Left lung (tissue), 4 donors: ENCODE measurements at regions not wholly inside any gene's neighbourhood (a gene's known extent, or its start where the extent isn't known, plus 50 kb on each side); places are given as distances from the start of the nearest gene placed in this dataset.

Experiments used
- ATAC-seq: fragments of 200-7000 bp; cut with Tn5 transposase; one replicate; pipeline ENCODE4 v1.9.1; 2020; ENCODE audit warnings: moderate library complexity
- DNase-seq, 4 donors: peaks; one replicate each; pipeline ENCODE4 v3.0.0-alpha.2; 2013 to 2020
- H3K27ac ChIP-seq, 2 donors: fragments of 200-600 bp; sonication (generic) in 1 of 2; one replicate each; pipeline versions ENCODE4 v1.5.0 to v1.8.0; 2020 to 2021
- H3K27me3 ChIP-seq, 2 donors: fragments of 200-600 bp; sonication (generic) in 1 of 2; one replicate each; pipeline versions ENCODE4 v1.5.0 to v1.8.0; 2020 to 2021
- H3K36me3 ChIP-seq, 2 donors: fragments of 200-600 bp; sonication (generic) in 1 of 2; one replicate each; pipeline versions ENCODE4 v1.5.0 to v1.8.0; 2020 to 2021
- H3K4me1 ChIP-seq, 2 donors: fragments of 200-600 bp; one replicate each; pipeline ENCODE4 v1.8.0; 2021
- H3K4me3 ChIP-seq, 2 donors: fragments of 200-600 bp; sonication (generic) in 1 of 2; one replicate each; pipeline versions ENCODE4 v1.5.0 to v1.8.0; 2020 to 2021; ENCODE audit warnings: mild to moderate bottlenecking in 1 of 2
- H3K9me3 ChIP-seq, 2 donors: fragments of 200-600 bp; sonication (generic) in 1 of 2; one replicate each; pipeline versions ENCODE4 v1.5.0 to v1.8.0; 2020 to 2021
- intact Hi-C, 2 donors: fragments of 100-400 bp; cut with DNase I; formaldehyde crosslinking; loops; one replicate each; pipeline versions ENCODE4 v1.11.2 to v1.14.2; 2022
- TF ChIP-seq, protein P1 (sequence below), 2 donors: fragments of 200-600 bp; sonication (generic) in 1 of 2; IDR thresholded peaks; one replicate each; pipeline versions ENCODE4 v1.5.0 to v1.8.0; 2021; ENCODE audit warnings: antibody characterized with exemption in 2 of 2
- donor health status: DM: no; HTN: yes; CAD: no.
- donor health status: DM: no; HTN: no; CAD: no.

DNA sequence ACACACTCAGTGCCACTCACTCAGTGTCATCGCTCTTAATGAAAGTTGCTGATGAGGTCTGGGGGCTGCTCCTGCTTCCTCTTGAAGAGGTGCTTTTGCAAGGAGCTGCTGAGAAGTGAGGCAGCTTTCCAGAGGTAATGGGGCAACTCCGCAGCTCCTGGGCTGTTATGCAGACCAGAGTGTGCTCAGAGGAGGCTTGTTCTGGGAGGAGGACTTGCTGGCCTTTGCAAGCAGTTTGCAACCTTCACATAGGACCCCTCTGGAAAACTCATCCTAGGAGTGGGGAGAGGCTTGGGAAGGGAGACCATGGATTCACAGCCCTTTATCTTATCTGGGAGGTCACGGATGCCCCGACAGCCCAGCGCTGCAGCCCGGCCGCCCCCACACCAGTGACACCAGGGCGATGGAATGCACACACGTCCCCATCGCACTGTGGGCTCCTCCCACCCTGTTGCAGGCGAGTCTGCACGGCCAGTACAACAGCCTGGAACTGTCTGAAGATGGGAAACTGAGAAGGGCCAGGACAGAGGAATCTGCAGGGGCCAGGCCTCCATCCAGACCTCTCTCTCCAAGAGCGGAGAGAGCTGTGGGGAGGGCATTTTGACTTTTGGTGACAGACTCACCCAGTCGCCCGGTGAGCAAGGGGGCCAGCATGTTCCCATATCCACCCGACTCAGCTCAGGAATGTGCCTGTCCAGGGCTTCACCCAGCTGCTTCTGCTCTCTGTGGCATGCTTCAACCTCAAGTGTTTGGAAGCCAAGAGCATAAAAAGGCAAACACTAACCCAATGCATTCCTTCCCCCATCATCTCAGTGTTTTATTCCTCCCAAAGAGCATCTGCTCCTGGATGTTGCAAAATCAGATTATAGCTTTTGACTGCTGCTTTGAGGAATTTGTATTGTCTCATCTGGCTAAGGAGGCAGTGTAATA is 78.6 kb upstream of the ZNF469 start:
- peaks cover 0 to 17% of the 10 kb centered on the region in 2 donors for H3K27me3 ChIP-seq
- TF ChIP-seq, protein P1, sequence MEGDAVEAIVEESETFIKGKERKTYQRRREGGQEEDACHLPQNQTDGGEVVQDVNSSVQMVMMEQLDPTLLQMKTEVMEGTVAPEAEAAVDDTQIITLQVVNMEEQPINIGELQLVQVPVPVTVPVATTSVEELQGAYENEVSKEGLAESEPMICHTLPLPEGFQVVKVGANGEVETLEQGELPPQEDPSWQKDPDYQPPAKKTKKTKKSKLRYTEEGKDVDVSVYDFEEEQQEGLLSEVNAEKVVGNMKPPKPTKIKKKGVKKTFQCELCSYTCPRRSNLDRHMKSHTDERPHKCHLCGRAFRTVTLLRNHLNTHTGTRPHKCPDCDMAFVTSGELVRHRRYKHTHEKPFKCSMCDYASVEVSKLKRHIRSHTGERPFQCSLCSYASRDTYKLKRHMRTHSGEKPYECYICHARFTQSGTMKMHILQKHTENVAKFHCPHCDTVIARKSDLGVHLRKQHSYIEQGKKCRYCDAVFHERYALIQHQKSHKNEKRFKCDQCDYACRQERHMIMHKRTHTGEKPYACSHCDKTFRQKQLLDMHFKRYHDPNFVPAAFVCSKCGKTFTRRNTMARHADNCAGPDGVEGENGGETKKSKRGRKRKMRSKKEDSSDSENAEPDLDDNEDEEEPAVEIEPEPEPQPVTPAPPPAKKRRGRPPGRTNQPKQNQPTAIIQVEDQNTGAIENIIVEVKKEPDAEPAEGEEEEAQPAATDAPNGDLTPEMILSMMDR (IDR thresholded peaks at IDR 0.05) = no peak
- H3K4me3 ChIP-seq = no peak overlapping the region
- ATAC-seq (peak; percentile 73), DNase-seq (peak in 2 of 4 donors; percentile 50 to 73)
- H3K27ac ChIP-seq = no peak overlapping the region
- peaks cover 0 to 8% of the 10 kb centered on the region in 2 donors for H3K4me1 ChIP-seq
- no peaks in the 10 kb centered on the region for H3K36me3 ChIP-seq
- intact Hi-C loops = no loop called here
- peaks cover 0 to 2% of the 10 kb centered on the region in 2 donors for H3K9me3 ChIP-seq

DNA sequence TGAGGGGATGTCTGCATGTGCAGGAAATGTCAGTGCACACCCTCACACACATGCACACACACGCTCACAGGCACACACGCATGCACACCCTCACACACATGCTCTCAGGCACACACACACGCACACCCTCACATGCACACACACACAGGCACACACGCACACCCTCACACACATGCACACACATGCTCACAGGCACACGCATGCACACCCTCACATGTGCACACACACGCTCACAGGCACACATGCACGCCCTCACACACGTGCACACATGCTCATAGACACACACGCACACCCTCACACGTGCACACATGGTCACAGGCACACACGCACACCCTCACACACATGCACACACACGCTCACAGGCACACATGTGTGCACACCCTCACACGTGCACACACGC is 77.6 kb upstream of the ZNF469 start:
- H3K4me1 ChIP-seq = peaks cover 0 to 8% of the 10 kb centered on the region in 2 donors
- peaks cover 0 to 22% of the 10 kb centered on the region in 2 donors for H3K27me3 ChIP-seq
- no peak overlapping the region for H3K27ac ChIP-seq
- intact Hi-C loops = no loop called here
- peaks cover 0 to 2% of the 10 kb centered on the region in 2 donors for H3K9me3 ChIP-seq
- ATAC-seq (no peak), DNase-seq (peak in 1 of 4 donors; percentile 27)
- H3K4me3 ChIP-seq = no peak overlapping the region
- TF ChIP-seq, protein P1 (IDR thresholded peaks at IDR 0.05) = no peak
- no peaks in the 10 kb centered on the region for H3K36me3 ChIP-seq

DNA sequence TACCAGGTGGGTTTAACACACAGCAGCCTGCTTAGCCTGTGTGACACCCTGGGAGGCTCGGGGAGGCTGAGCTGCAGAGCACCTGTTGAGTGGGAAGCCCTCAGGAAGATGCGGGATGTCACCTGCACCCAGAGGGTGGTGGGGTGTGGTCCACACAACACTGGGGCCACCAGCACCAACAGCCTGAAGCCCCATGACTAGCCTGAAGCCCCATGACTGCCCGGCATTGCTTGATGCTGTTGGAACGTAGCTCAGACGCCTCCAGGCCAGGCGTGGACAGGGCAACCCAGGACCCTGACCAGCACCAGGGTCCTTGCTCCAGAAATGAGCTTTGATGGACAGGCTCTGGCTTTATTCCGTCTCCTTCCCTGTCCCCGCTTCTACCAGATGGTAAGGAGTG is 76.3 kb upstream of the ZNF469 start:
- no peak for ATAC-seq
- TF ChIP-seq, protein P1 (IDR thresholded peaks at IDR 0.05) = no peak
- Histone ChIP-seq H3K36me3 (no peaks in the 10 kb centered on the region), H3K4me1 (peaks cover 0 to 8% of the 10 kb centered on the region in 2 donors), H3K9me3 (peaks cover 0 to 2% of the 10 kb centered on the region in 2 donors), H3K27ac (no peak overlapping the region), H3K27me3 (peaks cover 0 to 23% of the 10 kb centered on the region in 2 donors), H3K4me3 (no peak overlapping the region)
- DNase-seq = peak in 1 of 4 donors; percentile 43
- intact Hi-C loops = no loop called here

- intact Hi-C loops = no loop called here
- peaks cover 0 to 8% of the 10 kb centered on the region in 2 donors for H3K4me1 ChIP-seq
- H3K9me3 ChIP-seq = peaks cover 0 to 2% of the 10 kb centered on the region in 2 donors
- H3K36me3 ChIP-seq = no peaks in the 10 kb centered on the region
- TF ChIP-seq, protein P1 (IDR thresholded peaks at IDR 0.05) = no peak
- ATAC-seq (peak; percentile 44), DNase-seq (no peak)
- H3K27me3 ChIP-seq = peaks cover 0 to 23% of the 10 kb centered on the region in 2 donors
- no peak overlapping the region for H3K4me3 ChIP-seq
- peak overlapping the region in 1 of 2 donors; percentile 41 for H3K27ac ChIP-seq
These were observed 75.8 kb upstream of the ZNF469 start for GRCh38 chr16:88306860-88307545.
